HG03196 (cell line): ENCODE measurements at regions not wholly inside any gene's neighbourhood (a gene's known extent, or its start where the extent isn't known, plus 50 kb on each side); places are given as distances from the start of the nearest gene placed in this dataset.
A peak's percentile ranks its signal among the peaks of the same experiment; 100 is the strongest.

Experiments used
- ATAC-seq: cut with Tn5 transposase; IDR thresholded peaks from one replicate; pipeline ENCODE4 v1.9.1; 2021; ENCODE audit not compliant: unreplicated experiment

DNA sequence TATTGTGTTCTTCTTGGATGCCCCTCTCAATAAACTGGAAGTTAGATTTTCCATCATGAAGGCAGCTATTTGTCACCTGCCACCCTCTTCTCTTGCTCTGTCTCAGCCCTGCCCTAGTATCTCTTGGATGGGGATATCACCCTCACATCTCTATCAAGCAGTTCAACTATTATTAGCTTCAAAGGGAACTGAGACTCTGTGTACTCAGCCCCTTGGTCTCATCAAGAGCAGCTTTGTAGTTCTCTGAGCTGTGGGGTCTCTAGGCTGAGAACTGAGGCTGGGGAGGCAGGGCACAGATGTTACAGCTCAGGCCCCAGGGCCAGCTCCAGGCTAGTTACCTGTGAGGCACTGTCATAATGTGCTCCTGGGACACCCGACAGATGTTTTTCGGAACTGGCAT, 130.3 kb downstream of the DAD1 start:
- no peak for ATAC-seq

DNA sequence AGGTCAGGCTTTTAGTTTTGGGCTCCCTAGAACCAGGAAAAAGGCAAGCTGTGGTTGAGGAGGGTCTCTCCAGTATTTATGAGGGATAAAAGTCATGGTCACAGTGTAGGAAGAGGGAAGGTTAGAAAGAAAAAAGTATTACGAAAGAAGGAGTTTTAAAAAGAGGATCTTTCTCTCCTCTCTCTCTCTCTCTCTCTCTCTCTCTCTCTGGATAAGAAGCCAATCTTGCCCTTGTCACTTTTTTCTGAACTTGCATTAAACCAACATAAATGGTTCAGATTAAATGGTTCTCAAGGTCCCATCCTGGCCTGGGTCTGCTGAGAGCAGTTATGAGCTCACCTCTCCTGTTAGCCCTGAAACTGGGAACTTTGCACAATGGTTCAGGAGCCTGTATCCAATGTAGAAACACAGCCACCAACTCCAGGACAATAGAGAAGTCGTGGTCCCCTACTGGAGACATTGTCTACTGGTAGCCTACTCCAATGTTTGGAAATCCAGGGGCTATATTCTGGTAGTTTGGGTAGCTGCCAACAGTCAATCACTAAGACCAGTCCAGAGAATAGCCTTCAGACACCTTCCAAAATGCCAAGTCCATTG, 131.9 kb downstream of the DAD1 start:
- ATAC-seq: no peak

DNA sequence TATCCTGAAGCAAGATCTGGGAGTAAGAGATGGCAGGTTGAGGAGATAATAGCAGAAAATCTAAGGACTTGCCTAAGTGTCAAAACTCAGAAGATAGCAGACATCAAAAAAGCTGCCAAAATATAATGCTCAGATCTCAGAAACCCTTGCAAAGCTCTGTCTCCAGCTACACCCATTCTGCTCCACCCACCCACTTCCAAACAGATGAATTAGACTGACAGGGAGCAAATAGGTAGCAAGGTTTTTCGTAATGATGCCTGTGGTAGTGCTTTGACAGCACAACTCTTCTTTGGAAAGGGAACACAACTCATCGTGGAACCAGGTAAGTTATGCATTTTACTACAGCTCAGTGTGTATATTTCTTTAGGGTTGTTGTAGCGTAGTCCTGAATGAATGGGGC, 132.6 kb downstream of the DAD1 start:
- no peak for ATAC-seq

DNA sequence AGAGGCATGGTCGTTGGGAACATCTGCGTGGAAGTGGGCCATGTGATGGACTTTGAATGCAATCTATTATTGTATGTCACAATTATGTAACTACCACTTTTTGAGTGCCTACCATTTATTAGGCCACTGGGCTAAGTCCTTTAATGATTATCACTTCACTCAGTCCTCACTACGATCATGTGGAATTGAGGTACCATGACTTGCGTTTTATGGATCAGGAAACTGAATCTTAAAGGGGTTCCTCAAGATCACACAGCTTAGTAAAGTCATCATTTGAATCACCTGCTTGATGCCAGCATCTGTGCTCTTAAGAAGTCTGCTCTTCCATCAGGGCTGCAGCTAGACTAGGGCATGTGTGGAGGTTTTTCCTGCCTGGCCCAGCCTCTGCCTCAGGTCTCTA, 136.7 kb downstream of the DAD1 start:
- no peak for ATAC-seq

DNA sequence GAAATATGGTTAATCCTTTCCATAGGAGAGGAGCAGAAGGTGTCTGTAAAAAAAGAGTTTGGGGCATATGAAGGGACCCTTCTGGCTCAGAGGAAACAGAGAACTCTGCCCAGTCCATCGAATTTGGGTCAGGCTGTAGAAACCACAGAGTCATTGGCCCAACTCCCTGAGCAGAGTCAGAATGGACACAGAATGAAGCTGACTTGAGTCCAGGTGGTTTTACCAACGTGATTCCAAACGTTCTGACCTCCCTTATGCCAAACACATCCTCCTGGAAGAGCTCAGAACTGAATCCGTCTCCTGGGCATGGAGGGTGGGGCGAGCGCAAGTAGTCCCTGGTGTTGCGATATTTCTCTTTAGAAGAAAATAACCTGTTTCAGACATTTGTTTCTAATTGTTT, 138.8 kb downstream of the DAD1 start:
- ATAC-seq: no peak

GRCh38 chr14:22449600-22449905, 139.5 kb downstream of the DAD1 start:
- ATAC-seq: no peak

GRCh38 chr14:22448905-22449599, 140.0 kb downstream of the DAD1 start:
- peak; percentile 30 for ATAC-seq

DNA sequence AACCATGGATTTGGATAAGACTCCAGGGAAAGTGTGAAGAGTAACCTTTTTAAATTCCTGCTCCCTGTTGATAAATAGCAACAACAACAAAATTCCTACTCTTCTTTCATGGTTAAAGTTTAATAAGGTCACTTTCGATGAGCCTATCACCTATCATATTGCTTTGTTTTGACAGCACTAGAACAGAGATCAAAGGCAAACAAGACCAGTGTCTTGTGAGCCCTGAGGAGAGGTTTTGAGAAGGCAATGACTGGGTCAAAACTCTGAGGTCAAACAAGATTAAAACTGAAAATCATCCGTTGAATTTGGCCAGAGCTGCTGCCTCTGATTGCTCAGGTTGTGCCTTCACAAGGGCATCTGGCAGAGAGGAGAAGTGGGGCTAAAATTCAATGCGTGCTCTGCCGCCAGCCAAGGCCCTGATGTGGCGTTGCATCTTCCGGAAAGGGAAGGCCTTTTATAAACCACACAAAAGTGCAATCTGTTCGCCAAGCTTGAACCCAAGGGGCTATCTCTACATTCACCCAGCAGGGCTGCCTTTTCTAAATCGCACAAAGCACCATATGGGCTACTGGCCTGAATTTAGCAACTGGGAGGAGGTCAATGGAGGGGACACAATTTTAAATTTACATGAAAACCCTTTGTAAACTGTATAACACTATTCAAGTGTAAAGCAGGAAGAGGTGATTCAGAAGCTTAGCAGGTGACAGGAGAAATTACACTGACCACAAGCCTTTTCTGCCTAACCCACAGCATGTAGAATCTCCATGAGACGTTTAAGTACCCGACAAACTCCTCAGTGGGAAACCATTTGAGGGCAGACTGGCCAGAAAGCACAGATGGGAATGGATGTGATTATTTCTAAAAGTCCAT, 140.8 kb downstream of the DAD1 start:
- peak; percentile 58 for ATAC-seq

- no peak for ATAC-seq
Measured at GRCh38 chr14:22438742-22439141, 150.3 kb downstream of the DAD1 start.

GRCh38 chr14:22434901-22435550, 154.0 kb downstream of the DAD1 start:
- ATAC-seq: no peak

DNA sequence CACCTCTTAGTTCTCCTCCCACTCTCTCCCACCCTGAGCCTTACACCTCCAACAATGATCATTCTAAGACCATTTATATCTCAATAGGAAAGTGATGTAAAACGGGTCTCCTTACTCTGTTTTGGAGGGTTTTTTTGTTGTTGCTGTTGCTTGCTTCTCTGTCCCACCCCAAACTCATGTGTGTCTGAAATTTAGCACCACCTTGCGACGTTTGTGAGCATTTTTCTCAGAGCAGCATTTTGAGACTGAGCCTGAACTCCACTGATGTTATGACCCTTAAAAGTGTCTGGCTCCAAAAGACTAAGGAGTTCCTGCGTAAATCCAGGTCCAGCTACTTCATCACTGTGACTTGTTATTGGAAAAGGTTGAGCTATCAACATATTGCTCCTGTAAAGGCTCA, 155.0 kb downstream of the DAD1 start:
- no peak for ATAC-seq

- ATAC-seq: no peak
Measured at GRCh38 chr14:22433069-22433468, 156.0 kb downstream of the DAD1 start.

DNA sequence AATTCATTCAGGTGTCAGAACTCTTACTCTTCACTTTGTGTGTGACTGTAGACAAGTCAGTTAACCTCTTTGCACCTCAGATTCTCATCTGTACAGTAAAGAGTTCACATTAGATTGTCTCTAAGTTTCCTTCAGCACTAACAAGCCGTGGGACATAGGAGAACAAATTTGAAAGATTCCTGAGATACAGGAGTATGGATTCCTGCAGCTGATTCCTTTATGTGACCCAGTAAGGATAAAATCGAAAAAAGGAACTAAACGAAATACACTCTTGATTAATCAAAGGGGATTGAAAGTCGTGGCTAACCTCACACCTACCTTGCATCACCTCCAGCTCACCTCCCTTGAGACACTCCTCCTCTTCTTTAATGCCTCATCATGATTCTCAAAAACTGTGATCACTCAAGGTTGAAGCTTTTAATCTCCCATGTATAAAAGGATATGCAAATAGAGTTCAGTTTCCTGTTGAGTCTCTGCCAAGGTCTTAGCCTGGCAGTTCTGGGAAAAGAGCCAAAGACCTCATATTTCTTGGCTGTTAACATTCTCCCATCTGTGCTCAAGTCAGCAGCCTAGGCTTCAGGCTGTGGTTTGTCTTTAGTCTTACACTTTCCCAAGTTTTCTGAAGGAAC, 156.6 kb downstream of the DAD1 start:
- ATAC-seq: no peak

GRCh38 chr14:22429546-22430294, 159.3 kb downstream of the DAD1 start:
- no peak for ATAC-seq

- no peak for ATAC-seq
Measured at GRCh38 chr14:22428700-22429291, 160.2 kb downstream of the DAD1 start.

- ATAC-seq: no peak
Measured at GRCh38 chr14:22427771-22428231, 161.2 kb downstream of the DAD1 start.

DNA sequence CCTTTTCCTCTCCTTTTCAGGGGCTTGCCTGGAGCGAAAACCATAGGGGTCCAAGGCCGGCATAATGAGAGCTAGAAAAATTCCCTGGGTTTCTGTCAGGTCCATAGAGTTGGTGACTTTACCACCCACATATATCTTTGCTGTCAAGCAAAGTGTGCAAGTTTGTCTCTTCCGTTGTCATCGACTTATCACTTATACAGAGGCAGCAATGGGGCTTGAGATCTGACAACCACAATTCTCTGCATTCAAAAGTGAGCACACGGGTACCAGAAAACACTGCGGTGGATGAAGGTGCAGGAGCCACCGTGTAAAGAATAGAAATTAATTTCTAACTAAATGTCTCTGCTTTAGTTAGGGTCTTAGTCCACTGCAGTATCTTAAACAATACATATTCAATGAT, 162.3 kb downstream of the DAD1 start:
- ATAC-seq: no peak

DNA sequence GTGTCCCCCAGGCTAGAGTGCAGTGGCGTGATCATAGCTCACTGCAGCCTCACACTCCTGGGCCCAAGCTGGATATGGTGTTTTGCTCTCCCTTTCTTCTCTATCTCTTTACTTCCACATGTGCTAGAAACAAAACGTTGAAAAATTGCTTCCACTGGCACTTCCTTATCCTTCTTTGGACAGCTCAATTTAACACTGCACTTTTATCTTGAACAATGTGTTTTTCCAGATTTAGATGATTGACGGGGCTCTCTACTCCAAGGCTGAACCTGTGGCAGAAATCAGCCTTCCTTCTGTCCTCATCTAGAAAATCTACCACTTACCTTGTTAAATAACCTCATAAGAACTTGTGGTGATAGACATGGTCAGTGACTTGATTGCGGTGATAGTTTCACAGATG, 165.1 kb downstream of the DAD1 start:
- no peak for ATAC-seq

DNA sequence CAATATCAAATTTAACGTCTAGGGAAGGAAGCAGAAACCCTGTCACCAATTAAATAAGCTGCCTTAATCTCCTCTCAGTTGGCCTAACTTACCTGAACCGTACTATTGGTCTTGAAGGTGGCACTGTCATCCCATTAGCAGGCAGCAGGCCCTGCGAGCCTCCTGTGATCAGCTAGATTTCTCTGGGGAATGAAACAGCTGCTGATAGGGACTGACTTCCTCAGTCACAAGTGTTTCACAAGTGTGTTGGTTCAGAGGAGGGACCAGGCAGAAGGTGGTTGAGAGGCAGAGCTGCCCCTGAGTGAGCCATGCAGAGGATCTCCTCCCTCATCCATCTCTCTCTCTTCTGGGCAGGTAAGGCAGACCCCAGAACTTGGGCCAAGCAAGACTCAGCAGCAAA, 166.8 kb downstream of the DAD1 start:
- ATAC-seq: no peak

DNA sequence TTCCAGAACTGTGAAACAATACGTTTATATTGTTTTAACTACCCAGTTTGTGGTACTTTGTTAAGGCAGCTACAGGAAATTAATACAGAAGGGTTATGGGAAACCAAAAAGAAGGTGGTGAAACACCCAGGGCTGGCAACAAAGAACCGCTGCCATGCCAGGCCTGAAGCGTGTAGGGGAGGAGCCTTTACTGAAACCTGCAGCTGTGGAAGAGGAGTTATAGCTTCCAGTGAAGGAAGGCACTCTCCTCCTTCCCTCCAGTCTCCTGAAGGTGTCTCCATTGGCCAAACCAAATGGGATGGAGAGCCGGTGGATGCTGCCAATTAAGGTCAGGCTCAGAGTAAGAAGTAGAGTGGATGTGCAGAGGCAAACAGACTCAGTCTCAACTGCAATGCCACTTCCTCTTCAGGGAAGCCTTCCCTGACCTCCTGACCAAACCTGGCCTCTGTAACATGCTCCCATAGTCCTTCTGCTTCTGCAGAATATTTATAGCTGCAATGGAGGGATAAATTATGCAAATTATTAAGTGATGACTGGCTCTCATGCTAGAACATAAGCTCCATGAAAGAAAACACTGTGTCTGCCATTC, 168.3 kb downstream of the DAD1 start:
- no peak for ATAC-seq
